K562 (cell line): ENCODE measurements at regions not wholly inside any gene's neighbourhood (a gene's known extent, or its start where the extent isn't known, plus 50 kb on each side); places are given as distances from the start of the nearest gene placed in this dataset.

Experiments used
- ATAC-seq: fragments of 200-7000 bp; cut with Tn5 transposase; 3 replicates; pipeline ENCODE4 v1.9.1; 2020; ENCODE audit warnings: moderate library complexity
- BruUV-seq: library from RNA; stranded (reverse); fragments of 400-500 nt; replicated peaks from 2 replicates; lab custom pipeline; 2021; lab: Mats Ljungman, UMichigan
- CTCF ChIA-PET: fragments of 300-600 bp; formaldehyde crosslinking; extraction: SDS; loops from one replicate; lab custom pipeline; 2021; ENCODE audit warnings: low intra/inter-chr PET ratio; lab: Yijun Ruan, JAX
- POLR2A ChIA-PET: fragments of 300-600, 350-650 bp; sonication (Branson Sonifier 250); formaldehyde crosslinking; extraction: SDS; loops from one replicate; lab custom pipeline; 2021; ENCODE audit warnings: antibody characterized with exemption, inconsistent platforms; lab: Yijun Ruan, JAX
- DNase-seq, 4 experiments: peaks; one replicate each; pipeline versions ENCODE4 v3.0.0 to v3.0.0-alpha.2; 2011 to 2018; ENCODE audit warnings: low spot score in 3 of 4, mixed read lengths in 3 of 4; ENCODE audit errors: extremely low read depth in 1 of 4
- FAIRE-seq: peaks from 2 replicates; lab custom pipeline; 2011; peaks lifted over from hg19 to GRCh38; lab: Jason Lieb, UNC
- H2AFZ ChIP-seq: 2 replicates; pipeline ENCODE4 v1.6.0; 2011; ENCODE audit warnings: low read depth, low read length, control low read depth, inconsistent platforms
- H3K27ac ChIP-seq: fragments of 200-600 bp; 3 replicates; pipeline ENCODE4 v1.8.0; 2011; ENCODE audit warnings: low read depth, mild to moderate bottlenecking, control low read depth, inconsistent platforms, low read length, moderate library complexity, mixed read lengths; ENCODE audit errors: extremely low read depth
- H3K27me3 ChIP-seq, 2 experiments: fragments of 300-600 bp in 1 of 2; 2 replicates in 1 of 2; 3 replicates in 1 of 2; pipeline versions ENCODE4 v1.6.0 to v1.8.0; 2011; ENCODE audit warnings: inconsistent platforms in 2 of 2, low read length in 2 of 2, mild to moderate bottlenecking in 1 of 2, mixed read lengths in 1 of 2, moderate library complexity in 1 of 2; ENCODE audit not compliant: control insufficient read depth in 2 of 2, insufficient read depth in 2 of 2
- H3K36me3 ChIP-seq: fragments of 300-600 bp; 3 replicates; pipeline ENCODE4 v1.8.0; 2011; ENCODE audit warnings: mild to moderate bottlenecking, low read length, inconsistent platforms; ENCODE audit not compliant: control insufficient read depth, insufficient read depth
- H3K4me1 ChIP-seq, 2 experiments: fragments of 200-600 bp in 1 of 2; replicated peaks in 1 of 2; 2 replicates in 1 of 2; 3 replicates in 1 of 2; pipeline versions ENCODE4 v1.5.1 to v1.8.0; 2011; ENCODE audit warnings: inconsistent platforms in 2 of 2, low read length in 2 of 2, mild to moderate bottlenecking in 1 of 2, mixed read lengths in 1 of 2, moderate library complexity in 1 of 2; ENCODE audit not compliant: control insufficient read depth in 2 of 2, insufficient read depth in 2 of 2
- H3K4me2 ChIP-seq: 2 replicates; pipeline ENCODE4 v1.6.1; 2011; ENCODE audit warnings: low read length, control low read depth, inconsistent platforms, mixed read lengths; ENCODE audit not compliant: insufficient read depth
- H3K4me3 ChIP-seq: fragments of 200-600 bp; sonication (generic), shearing (Covaris generic); 2 replicates; pipeline ENCODE4 v1.5.1; 2016; ENCODE audit warnings: control low read depth, inconsistent platforms
- H3K79me2 ChIP-seq: fragments of 200-600 bp; 3 replicates; pipeline ENCODE4 v1.8.0; 2011; ENCODE audit warnings: low read length, inconsistent platforms; ENCODE audit not compliant: control insufficient read depth, insufficient read depth
- H3K9ac ChIP-seq, 2 experiments: 2 replicates each; pipeline versions ENCODE4 v1.6.0 to v1.6.1; 2011; ENCODE audit warnings: low read depth in 2 of 2, low read length in 2 of 2, control low read depth in 1 of 2, inconsistent platforms in 1 of 2, mild to moderate bottlenecking in 1 of 2, mixed read lengths in 1 of 2; ENCODE audit not compliant: insufficient read depth in 1 of 2
- H3K9me1 ChIP-seq: one replicate; pipeline ENCODE4 v1.6.0; 2011; ENCODE audit warnings: inconsistent platforms, mild to moderate bottlenecking, low read length, moderate library complexity; ENCODE audit not compliant: control insufficient read depth, insufficient read depth
- H3K9me3 ChIP-seq: replicated peaks from 2 replicates; pipeline ENCODE4 v1.5.1; 2011; ENCODE audit warnings: low read depth, low read length, inconsistent platforms; ENCODE audit not compliant: control insufficient read depth, insufficient read depth
- H4K20me1 ChIP-seq: replicated peaks from 2 replicates; pipeline ENCODE4 v1.6.1; 2011; ENCODE audit warnings: low read length, inconsistent platforms, mixed read lengths; ENCODE audit not compliant: control insufficient read depth, insufficient read depth
- CREBBP ChIP-seq: IDR thresholded peaks from one replicate; pipeline ENCODE4 v1.6.1; 2012; ENCODE audit warnings: low read depth, mild to moderate bottlenecking, control low read depth, inconsistent platforms, low read length
- FOS ChIP-seq: IDR thresholded peaks from 3 replicates; pipeline ENCODE4 v1.6.1; 2011; ENCODE audit not compliant: insufficient read length; ENCODE audit errors: extremely low read depth
- HDAC1 ChIP-seq, 2 experiments: fragments of 450-650 bp; IDR thresholded peaks; 2 replicates each; pipeline ENCODE4 v1.6.1; 2016 to 2017; ENCODE audit warnings: inconsistent platforms in 1 of 2, mild to moderate bottlenecking in 1 of 2, moderate library complexity in 1 of 2
- HSF4 ChIP-seq: fragments of 250-450 bp; sonication (Bioruptor Pico); IDR thresholded peaks from 2 replicates; pipeline ENCODE4 v2.1.2; 2022; ENCODE audit warnings: mild to moderate bottlenecking, moderate library complexity, borderline replicate concordance
- ILK ChIP-seq: fragments of 450-650 bp; IDR thresholded peaks from 2 replicates; pipeline ENCODE4 v1.6.1; 2016; ENCODE audit warnings: missing genetic modification characterization, low read depth, mild to moderate bottlenecking, missing compliant biosample characterization, moderate library complexity, borderline replicate concordance
- NFYB ChIP-seq: IDR thresholded peaks from 2 replicates; pipeline ENCODE4 v1.6.1; 2011; ENCODE audit warnings: mild to moderate bottlenecking, moderate library complexity; ENCODE audit not compliant: insufficient read length; ENCODE audit errors: extremely low read depth
- PHB ChIP-seq: fragments of 250-450 bp; sonication (Bioruptor Pico); IDR thresholded peaks from 2 replicates; pipeline ENCODE4 v1.5.0; 2021
- PHTF2 ChIP-seq: fragments of 250-450 bp; sonication (Bioruptor Pico); IDR thresholded peaks from 2 replicates; pipeline ENCODE4 v1.5.0; 2021; ENCODE audit warnings: mild to moderate bottlenecking
- POLR2A ChIP-seq: fragments of 450-650 bp; conservative IDR thresholded peaks from 2 replicates; pipeline ENCODE4 v1.6.1; 2016
- POLR2B ChIP-seq: fragments of 450-650 bp; IDR thresholded peaks from 2 replicates; pipeline ENCODE4 v1.6.1; 2018; ENCODE audit warnings: low read depth; ENCODE audit not compliant: partially characterized antibody
- RBM22 ChIP-seq: fragments of 200-400 bp; formaldehyde crosslinking; IDR thresholded peaks from 2 replicates; pipeline ENCODE4 v1.6.1; 2018; ENCODE audit warnings: low read length, low read depth; ENCODE audit not compliant: poor library complexity, severe bottlenecking
- ZKSCAN1 ChIP-seq: fragments of 150-350 bp; IDR thresholded peaks from 2 replicates; pipeline ENCODE4 v1.6.1; 2016; ENCODE audit warnings: low read depth, low read length
- ZNF174 ChIP-seq: fragments of 250-450 bp; sonication (Bioruptor Pico); IDR thresholded peaks from 2 replicates; pipeline ENCODE4 v1.4.0; 2020; ENCODE audit warnings: mild to moderate bottlenecking
- ZNF76 ChIP-seq: fragments of 250-450 bp; sonication (Bioruptor Pico); IDR thresholded peaks from 2 replicates; pipeline ENCODE4 v1.4.0; 2020; ENCODE audit warnings: mild to moderate bottlenecking, moderate library complexity, borderline replicate concordance
- WGBS: fragments of 100-300 bp; shearing (Covaris generic); methylation state at CpG from one replicate; pipeline ENCODE4 v1.1.6; 2016; ENCODE audit warnings: low coverage, mixed read lengths; ENCODE audit not compliant: insufficient coverage; ENCODE audit errors: missing lambda C conversion rate; 5-methylcytosine and 5-hydroxymethylcytosine counted together
- in situ Hi-C: fragments of 300-500 bp; cut with MboI; formaldehyde crosslinking; loops from 4 replicates; pipeline ENCODE4 v1.15.0; 2018; ENCODE audit warnings: inconsistent platforms, mixed read lengths
- intact Hi-C: fragments of 100-400 bp; cut with micrococcal nuclease; formaldehyde crosslinking; loops from 2 replicates; pipeline ENCODE4 v1.14.2; 2022
- TF ChIP-seq, protein P1 (sequence below): fragments of 450-650 bp; formaldehyde crosslinking; IDR thresholded peaks from 2 replicates; pipeline ENCODE4 v1.4.0; 2022; ENCODE audit warnings: mild to moderate bottlenecking, moderate library complexity
- TF ChIP-seq, protein P2 (sequence below): fragments of 250-450 bp; sonication (Bioruptor Pico); IDR thresholded peaks from 2 replicates; pipeline ENCODE4 v1.4.0; 2020; ENCODE audit warnings: mild to moderate bottlenecking, moderate library complexity
- TF ChIP-seq, protein P3 (sequence below): sonication (generic); formaldehyde crosslinking; IDR thresholded peaks from 2 replicates; pipeline ENCODE4 v1.9.0; 2022; ENCODE audit warnings: mild to moderate bottlenecking, missing genetic modification reagents

DNA sequence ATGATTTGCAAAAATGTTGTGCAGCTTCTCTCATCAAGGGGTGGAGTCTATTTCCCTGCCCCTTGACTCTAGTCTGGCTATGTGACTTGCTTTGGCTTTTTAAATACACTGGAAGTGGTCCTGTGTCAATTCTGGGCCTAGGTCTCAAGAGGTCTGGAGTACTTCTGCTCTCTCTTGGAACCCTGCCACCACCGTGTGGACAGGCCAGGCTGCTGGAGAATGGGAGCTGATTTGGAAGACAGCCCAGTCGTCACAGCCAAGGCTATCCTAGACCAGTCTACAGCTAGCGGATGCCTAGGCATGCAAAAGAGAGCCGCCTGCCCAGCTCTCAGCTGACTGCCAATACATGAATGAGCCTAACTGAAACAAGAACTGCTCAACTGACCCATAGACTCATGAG, 56.7 kb upstream of the CLINT1 start:
- H3K27ac ChIP-seq = no peak overlapping the region
- in situ Hi-C loops = no loop called here
- no peak overlapping the region for H2AFZ ChIP-seq
- TF ChIP-seq ZNF76 (no peak), PHTF2 (CRISPR knock-in tag) (no peak), HSF4 (CRISPR knock-in tag) (no peak), FOS (no peak), ZKSCAN1 (no peak), RBM22 (no peak), ILK (tag) (no peak), ZNF174 (CRISPR knock-in tag) (no peak), CREBBP (no peak), POLR2B (no peak), HDAC1 (IDR thresholded peaks at IDR 0.05) (no peak), PHB (CRISPR knock-in tag) (no peak), POLR2A (no peak), NFYB (no peak)
- TF ChIP-seq, protein P1, sequence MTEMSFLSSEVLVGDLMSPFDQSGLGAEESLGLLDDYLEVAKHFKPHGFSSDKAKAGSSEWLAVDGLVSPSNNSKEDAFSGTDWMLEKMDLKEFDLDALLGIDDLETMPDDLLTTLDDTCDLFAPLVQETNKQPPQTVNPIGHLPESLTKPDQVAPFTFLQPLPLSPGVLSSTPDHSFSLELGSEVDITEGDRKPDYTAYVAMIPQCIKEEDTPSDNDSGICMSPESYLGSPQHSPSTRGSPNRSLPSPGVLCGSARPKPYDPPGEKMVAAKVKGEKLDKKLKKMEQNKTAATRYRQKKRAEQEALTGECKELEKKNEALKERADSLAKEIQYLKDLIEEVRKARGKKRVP (CRISPR knock-in tag) = no peak
- TF ChIP-seq, protein P2, sequence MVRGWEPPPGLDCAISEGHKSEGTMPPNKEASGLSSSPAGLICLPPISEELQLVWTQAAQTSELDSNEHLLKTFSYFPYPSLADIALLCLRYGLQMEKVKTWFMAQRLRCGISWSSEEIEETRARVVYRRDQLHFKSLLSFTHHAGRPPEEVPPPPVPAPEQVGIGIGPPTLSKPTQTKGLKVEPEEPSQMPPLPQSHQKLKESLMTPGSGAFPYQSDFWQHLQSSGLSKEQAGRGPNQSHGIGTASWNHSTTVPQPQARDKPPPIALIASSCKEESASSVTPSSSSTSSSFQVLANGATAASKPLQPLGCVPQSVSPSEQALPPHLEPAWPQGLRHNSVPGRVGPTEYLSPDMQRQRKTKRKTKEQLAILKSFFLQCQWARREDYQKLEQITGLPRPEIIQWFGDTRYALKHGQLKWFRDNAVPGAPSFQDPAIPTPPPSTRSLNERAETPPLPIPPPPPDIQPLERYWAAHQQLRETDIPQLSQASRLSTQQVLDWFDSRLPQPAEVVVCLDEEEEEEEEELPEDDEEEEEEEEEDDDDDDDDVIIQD (CRISPR knock-in tag) = no peak
- TF ChIP-seq, protein P3, sequence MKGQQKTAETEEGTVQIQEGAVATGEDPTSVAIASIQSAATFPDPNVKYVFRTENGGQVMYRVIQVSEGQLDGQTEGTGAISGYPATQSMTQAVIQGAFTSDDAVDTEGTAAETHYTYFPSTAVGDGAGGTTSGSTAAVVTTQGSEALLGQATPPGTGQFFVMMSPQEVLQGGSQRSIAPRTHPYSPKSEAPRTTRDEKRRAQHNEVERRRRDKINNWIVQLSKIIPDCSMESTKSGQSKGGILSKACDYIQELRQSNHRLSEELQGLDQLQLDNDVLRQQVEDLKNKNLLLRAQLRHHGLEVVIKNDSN (CRISPR knock-in tag) = no peak
- TF ChIP-seq, all 486 proteins: peak for 0
- POLR2A ChIA-PET = interaction anchor here (0.5 to 1.4 kb wide), 4 partner anchors 11 to 152 kb away, joined by 3 to 5 read pairs (median 4); no protein-coding TSS in a partner anchor
- H3K27me3 ChIP-seq = no peaks in the 10 kb centered on the region; a peak in 2 of 5 replicates
- CTCF ChIA-PET = no interaction called here
- WGBS = 41% methylated on average over 4 of the region's 4 CpGs
- no peaks in the 10 kb centered on the region for H3K9me1 ChIP-seq
- no peaks in the 10 kb centered on the region for H3K36me3 ChIP-seq
- intact Hi-C loops = loop anchor here (10.0 kb wide), 1 partner anchor 151 kb away; no protein-coding TSS in a partner anchor
- no peaks in the 10 kb centered on the region for H3K9me3 ChIP-seq
- no peaks in the 10 kb centered on the region for H4K20me1 ChIP-seq
- ATAC-seq = peak; percentile 22; the same call in 1 of the 3 replicates
- H3K4me3 ChIP-seq = no peak overlapping the region
- peak in 1 of 4 experiments; percentile 24 for DNase-seq
- peaks cover 9 to 13% of the 10 kb centered on the region in 2 experiments for H3K4me1 ChIP-seq
- no peak overlapping the region for H3K4me2 ChIP-seq
- FAIRE-seq = peak; percentile 6
- no peak overlapping the region for H3K9ac ChIP-seq
- BruUV-seq = no TSS peak
- no peaks in the 10 kb centered on the region for H3K79me2 ChIP-seq
